ENCODE measurements at regions not wholly inside any gene's neighbourhood (a gene's known extent, or its start where the extent isn't known, plus 50 kb on each side); places are given as distances from the start of the nearest gene placed in this dataset.

DNA sequence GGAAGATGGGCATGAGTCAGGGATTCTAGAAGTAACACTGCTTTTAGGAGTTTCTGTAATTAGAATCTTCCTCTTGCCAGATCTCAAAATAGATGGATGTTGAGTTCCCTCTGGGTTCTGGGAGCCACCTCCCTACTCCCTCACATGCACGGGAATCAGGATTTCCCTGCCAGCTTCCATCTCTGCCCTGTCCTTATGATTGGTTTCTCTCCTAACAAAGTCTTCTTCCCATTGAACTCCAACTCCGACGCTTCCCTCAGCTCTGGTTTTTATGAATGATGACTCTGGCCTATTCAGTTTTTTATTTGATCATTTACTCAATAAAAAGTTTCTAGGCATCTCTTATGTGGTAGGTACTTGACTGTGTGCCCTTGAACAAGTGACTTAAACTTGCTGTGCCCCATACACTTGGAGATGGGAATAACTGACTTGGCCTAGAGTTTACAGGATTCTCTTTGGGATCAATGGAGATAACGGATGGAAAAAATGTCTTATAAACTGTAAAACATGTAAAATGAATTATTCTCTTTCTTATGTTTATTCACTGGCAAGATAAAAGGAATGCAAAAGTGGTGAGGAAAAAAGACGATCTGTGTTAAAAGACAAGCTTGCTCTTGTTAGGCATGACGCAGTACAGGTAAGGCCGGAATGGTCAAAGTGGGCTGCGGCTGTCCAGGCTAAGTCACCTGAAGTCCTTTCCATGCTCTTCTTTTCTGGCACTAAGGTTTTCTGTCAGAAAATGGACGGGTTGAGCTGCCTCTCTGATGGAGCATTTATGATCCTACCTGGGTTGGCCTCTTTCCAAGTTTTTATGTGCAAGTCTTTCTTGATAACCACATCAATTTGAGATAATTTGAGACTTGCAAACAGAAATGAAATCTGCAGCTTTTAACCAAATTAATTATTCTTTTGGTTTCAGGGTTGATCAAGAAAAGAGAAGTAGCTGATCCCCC lies 199.6 kb downstream of the MYCN start:
- no peak for ATAC-seq
- TF ChIP-seq ISL1 (CRISPR knock-in tag; IDR thresholded peaks at IDR 0.05), result no peak
- TF ChIP-seq, protein P1, sequence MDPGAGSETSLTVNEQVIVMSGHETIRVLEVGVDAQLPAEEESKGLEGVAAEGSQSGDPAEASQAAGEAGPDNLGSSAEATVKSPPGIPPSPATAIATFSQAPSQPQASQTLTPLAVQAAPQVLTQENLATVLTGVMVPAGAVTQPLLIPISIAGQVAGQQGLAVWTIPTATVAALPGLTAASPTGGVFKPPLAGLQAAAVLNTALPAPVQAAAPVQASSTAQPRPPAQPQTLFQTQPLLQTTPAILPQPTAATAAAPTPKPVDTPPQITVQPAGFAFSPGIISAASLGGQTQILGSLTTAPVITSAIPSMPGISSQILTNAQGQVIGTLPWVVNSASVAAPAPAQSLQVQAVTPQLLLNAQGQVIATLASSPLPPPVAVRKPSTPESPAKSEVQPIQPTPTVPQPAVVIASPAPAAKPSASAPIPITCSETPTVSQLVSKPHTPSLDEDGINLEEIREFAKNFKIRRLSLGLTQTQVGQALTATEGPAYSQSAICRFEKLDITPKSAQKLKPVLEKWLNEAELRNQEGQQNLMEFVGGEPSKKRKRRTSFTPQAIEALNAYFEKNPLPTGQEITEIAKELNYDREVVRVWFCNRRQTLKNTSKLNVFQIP (CRISPR knock-in tag; IDR thresholded peaks at IDR 0.05; ENCODE audit: borderline replicate concordance, low read depth), result no peak
- TF ChIP-seq TCF4 (CRISPR knock-in tag; IDR thresholded peaks at IDR 0.05; ENCODE audit: borderline replicate concordance), result no peak
- no peak for TF ChIP-seq ARNTL (CRISPR knock-in tag; IDR thresholded peaks at IDR 0.05; ENCODE audit: borderline replicate concordance, low read depth)
- TF ChIP-seq GLIS3 (CRISPR knock-in tag; IDR thresholded peaks at IDR 0.05), result no peak
- TF ChIP-seq, protein P2, sequence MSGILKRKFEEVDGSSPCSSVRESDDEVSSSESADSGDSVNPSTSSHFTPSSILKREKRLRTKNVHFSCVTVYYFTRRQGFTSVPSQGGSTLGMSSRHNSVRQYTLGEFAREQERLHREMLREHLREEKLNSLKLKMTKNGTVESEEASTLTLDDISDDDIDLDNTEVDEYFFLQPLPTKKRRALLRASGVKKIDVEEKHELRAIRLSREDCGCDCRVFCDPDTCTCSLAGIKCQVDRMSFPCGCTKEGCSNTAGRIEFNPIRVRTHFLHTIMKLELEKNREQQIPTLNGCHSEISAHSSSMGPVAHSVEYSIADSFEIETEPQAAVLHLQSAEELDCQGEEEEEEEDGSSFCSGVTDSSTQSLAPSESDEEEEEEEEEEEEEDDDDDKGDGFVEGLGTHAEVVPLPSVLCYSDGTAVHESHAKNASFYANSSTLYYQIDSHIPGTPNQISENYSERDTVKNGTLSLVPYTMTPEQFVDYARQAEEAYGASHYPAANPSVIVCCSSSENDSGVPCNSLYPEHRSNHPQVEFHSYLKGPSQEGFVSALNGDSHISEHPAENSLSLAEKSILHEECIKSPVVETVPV (CRISPR knock-in tag; IDR thresholded peaks at IDR 0.05), result no peak
- no peak for TF ChIP-seq ZNF565 (CRISPR knock-in tag; conservative IDR thresholded peaks at IDR 0.05; ENCODE audit: low read depth)
- TF ChIP-seq ZFP30 (CRISPR knock-in tag; IDR thresholded peaks at IDR 0.05), result no peak
- TF ChIP-seq ESRRG (CRISPR knock-in tag; IDR thresholded peaks at IDR 0.05), result no peak
- TF ChIP-seq OSR1 (CRISPR knock-in tag; IDR thresholded peaks at IDR 0.05), result no peak
- no peak for TF ChIP-seq ZC3H10 (CRISPR knock-in tag; IDR thresholded peaks at IDR 0.05)
- no peak for TF ChIP-seq SNAI2 (CRISPR knock-in tag; IDR thresholded peaks at IDR 0.05)
- TF ChIP-seq, protein P3, sequence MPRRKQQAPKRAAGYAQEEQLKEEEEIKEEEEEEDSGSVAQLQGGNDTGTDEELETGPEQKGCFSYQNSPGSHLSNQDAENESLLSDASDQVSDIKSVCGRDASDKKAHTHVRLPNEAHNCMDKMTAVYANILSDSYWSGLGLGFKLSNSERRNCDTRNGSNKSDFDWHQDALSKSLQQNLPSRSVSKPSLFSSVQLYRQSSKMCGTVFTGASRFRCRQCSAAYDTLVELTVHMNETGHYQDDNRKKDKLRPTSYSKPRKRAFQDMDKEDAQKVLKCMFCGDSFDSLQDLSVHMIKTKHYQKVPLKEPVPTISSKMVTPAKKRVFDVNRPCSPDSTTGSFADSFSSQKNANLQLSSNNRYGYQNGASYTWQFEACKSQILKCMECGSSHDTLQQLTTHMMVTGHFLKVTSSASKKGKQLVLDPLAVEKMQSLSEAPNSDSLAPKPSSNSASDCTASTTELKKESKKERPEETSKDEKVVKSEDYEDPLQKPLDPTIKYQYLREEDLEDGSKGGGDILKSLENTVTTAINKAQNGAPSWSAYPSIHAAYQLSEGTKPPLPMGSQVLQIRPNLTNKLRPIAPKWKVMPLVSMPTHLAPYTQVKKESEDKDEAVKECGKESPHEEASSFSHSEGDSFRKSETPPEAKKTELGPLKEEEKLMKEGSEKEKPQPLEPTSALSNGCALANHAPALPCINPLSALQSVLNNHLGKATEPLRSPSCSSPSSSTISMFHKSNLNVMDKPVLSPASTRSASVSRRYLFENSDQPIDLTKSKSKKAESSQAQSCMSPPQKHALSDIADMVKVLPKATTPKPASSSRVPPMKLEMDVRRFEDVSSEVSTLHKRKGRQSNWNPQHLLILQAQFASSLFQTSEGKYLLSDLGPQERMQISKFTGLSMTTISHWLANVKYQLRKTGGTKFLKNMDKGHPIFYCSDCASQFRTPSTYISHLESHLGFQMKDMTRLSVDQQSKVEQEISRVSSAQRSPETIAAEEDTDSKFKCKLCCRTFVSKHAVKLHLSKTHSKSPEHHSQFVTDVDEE (CRISPR knock-in tag; IDR thresholded peaks at IDR 0.05), result no peak
- no peak for TF ChIP-seq BACH2 (CRISPR knock-in tag; IDR thresholded peaks at IDR 0.05; ENCODE audit: borderline replicate concordance)
- TF ChIP-seq CSDC2 (CRISPR knock-in tag; IDR thresholded peaks at IDR 0.05), result no peak

DNA sequence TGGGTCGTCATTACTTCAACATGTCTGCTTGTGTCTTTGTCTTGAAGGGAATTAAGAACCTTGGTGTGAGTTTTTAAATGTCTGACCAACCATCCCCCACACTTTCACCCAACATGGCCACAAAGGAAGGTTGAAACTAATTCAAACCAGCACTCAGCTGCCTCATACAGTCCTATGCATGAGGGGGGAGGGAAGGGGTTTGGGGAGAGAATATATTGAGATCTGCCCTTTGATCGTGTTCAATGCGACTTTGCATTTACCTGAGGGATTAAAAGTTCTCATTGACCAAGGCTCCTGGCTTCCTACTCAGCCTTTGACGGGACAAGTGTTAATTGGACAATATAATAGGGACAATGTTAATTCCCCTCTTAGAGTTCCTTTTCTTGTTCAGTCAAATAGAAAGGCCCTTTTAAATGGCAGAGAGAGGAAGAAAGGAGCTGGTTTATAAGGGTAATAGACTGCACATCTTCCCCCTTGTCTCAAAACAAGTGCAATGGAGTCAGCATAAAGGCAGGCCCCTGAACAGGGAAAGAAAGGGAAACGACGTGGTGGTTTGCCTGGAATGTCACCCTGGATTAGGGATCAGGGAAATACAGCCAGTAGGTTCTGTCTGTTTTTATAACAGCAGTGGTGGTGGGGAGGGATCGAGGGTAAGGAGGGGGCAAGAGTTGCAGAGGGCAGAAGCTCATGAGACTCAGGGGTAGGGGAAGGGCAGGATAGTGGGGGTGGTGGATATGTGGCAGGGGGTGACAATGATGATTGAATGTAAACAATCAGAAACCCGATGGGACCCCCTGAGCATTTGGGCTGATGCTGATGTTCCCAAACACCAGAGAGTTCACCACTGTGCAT lies 198.7 kb downstream of the MYCN start:
- no peak for ATAC-seq
- TF ChIP-seq GLIS3 (CRISPR knock-in tag; IDR thresholded peaks at IDR 0.05) (no peak), ISL1 (CRISPR knock-in tag; IDR thresholded peaks at IDR 0.05) (no peak), PPARA (CRISPR knock-in tag; IDR thresholded peaks at IDR 0.05; ENCODE audit: borderline replicate concordance) (no peak), ARNTL (CRISPR knock-in tag; IDR thresholded peaks at IDR 0.05; ENCODE audit: borderline replicate concordance, low read depth) (no peak), SNAI2 (CRISPR knock-in tag; IDR thresholded peaks at IDR 0.05) (no peak), CSDC2 (CRISPR knock-in tag; IDR thresholded peaks at IDR 0.05) (no peak), ZFP30 (CRISPR knock-in tag; IDR thresholded peaks at IDR 0.05) (no peak), TCF4 (CRISPR knock-in tag; IDR thresholded peaks at IDR 0.05; ENCODE audit: borderline replicate concordance) (no peak)

DNA sequence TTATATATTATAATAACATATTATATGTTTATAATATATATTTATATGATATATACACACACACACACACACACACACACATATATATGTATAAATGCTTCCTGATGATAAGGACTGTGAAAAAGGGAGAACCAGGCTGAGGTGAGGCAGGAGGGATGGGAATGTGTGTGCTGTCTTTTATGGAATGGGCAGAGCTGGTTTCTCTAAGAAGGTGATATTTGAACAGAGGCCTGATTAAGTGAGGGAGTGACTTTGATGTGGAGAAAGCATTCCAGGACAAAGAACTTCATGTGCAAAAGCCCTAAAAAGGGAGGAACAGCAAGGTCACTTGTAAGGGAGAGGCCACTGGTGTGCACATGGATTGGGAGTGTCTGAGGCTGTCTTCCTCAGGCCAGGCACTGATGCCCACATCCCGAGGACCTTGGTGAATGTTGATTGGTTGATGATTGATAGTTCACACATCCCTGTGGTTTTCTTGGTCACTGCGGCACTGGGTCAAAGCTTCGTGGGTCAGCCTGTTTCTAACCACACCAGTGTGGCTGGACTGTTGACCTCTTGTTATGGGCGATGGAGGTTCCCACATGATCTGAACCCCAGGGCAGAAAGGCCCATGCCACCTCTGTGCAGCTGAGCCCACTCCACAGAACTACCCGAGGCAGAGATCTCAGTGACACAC lies 196.9 kb downstream of the MYCN start:
- no peak for ATAC-seq
- TF ChIP-seq, protein P4, sequence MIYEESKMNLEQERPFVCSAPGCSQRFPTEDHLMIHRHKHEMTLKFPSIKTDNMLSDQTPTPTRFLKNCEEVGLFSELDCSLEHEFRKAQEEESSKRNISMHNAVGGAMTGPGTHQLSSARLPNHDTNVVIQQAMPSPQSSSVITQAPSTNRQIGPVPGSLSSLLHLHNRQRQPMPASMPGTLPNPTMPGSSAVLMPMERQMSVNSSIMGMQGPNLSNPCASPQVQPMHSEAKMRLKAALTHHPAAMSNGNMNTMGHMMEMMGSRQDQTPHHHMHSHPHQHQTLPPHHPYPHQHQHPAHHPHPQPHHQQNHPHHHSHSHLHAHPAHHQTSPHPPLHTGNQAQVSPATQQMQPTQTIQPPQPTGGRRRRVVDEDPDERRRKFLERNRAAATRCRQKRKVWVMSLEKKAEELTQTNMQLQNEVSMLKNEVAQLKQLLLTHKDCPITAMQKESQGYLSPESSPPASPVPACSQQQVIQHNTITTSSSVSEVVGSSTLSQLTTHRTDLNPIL (CRISPR knock-in tag; IDR thresholded peaks at IDR 0.05; ENCODE audit: low read depth), result no peak
- TF ChIP-seq RARB (CRISPR knock-in tag; IDR thresholded peaks at IDR 0.05) (no peak), ZC3H10 (CRISPR knock-in tag; IDR thresholded peaks at IDR 0.05) (no peak), OSR1 (CRISPR knock-in tag; IDR thresholded peaks at IDR 0.05) (no peak), ZNF565 (CRISPR knock-in tag; conservative IDR thresholded peaks at IDR 0.05; ENCODE audit: low read depth) (no peak), ESRRG (CRISPR knock-in tag; IDR thresholded peaks at IDR 0.05) (no peak), ZFP30 (CRISPR knock-in tag; IDR thresholded peaks at IDR 0.05) (no peak), SNAI2 (CRISPR knock-in tag; IDR thresholded peaks at IDR 0.05) (no peak), CSDC2 (CRISPR knock-in tag; IDR thresholded peaks at IDR 0.05) (no peak), ZFP3 (CRISPR knock-in tag; IDR thresholded peaks at IDR 0.05) (no peak), PPARA (CRISPR knock-in tag; IDR thresholded peaks at IDR 0.05; ENCODE audit: borderline replicate concordance) (no peak), ISL1 (CRISPR knock-in tag; IDR thresholded peaks at IDR 0.05) (no peak)
- TF ChIP-seq, protein P3 (CRISPR knock-in tag; IDR thresholded peaks at IDR 0.05), result no peak
- TF ChIP-seq, protein P1 (CRISPR knock-in tag; IDR thresholded peaks at IDR 0.05; ENCODE audit: borderline replicate concordance, low read depth), result no peak
